ENCODE measurements at regions not wholly inside any gene's neighbourhood (a gene's known extent, or its start where the extent isn't known, plus 50 kb on each side); places are given as distances from the start of the nearest gene placed in this dataset.

- Histone ChIP-seq H3K27me3 (ENCODE audit: insufficient read depth, low read depth, severe bottlenecking) (no peaks in the 10 kb centered on the region), H3K9me3 (ENCODE audit: severe bottlenecking) (no peaks in the 10 kb centered on the region), H3K27ac (no peak overlapping the region), H3K4me3 (ENCODE audit: low read depth, low read length) (no peak overlapping the region), H3K36me3 (no peaks in the 10 kb centered on the region)
- no peak for TF ChIP-seq CTCF (IDR thresholded peaks at IDR 0.05; ENCODE audit: low read depth, low read length)
- no peak for DNase-seq
Observed at GRCh38 chr6:71459162-71459561, 170.6 kb downstream of the OGFRL1 start.

GRCh38 chr6:71460933-71461332 is 172.3 kb downstream of the OGFRL1 start:
- no peaks in the 10 kb centered on the region for H3K9me3 ChIP-seq (ENCODE audit: severe bottlenecking)
- H3K27ac ChIP-seq: no peak overlapping the region
- DNase-seq: no peak
- no peak for TF ChIP-seq CTCF (IDR thresholded peaks at IDR 0.05; ENCODE audit: low read depth, low read length)
- H3K4me3 ChIP-seq (ENCODE audit: low read depth, low read length): no peak overlapping the region
- H3K27me3 ChIP-seq (ENCODE audit: insufficient read depth, low read depth, severe bottlenecking): no peaks in the 10 kb centered on the region
- no peaks in the 10 kb centered on the region for H3K36me3 ChIP-seq

- TF ChIP-seq CTCF (IDR thresholded peaks at IDR 0.05; ENCODE audit: low read depth, low read length): no peak
- Histone ChIP-seq H3K4me3 (ENCODE audit: low read depth, low read length) (no peak overlapping the region), H3K36me3 (no peaks in the 10 kb centered on the region), H3K27ac (no peak overlapping the region), H3K27me3 (ENCODE audit: insufficient read depth, low read depth, severe bottlenecking) (no peaks in the 10 kb centered on the region), H3K9me3 (ENCODE audit: severe bottlenecking) (no peaks in the 10 kb centered on the region)
- no peak for DNase-seq
Observed at GRCh38 chr6:71463061-71463460, 174.4 kb downstream of the OGFRL1 start.

GRCh38 chr6:71465096-71465495 is 176.5 kb downstream of the OGFRL1 start:
- no peaks in the 10 kb centered on the region for H3K27me3 ChIP-seq (ENCODE audit: insufficient read depth, low read depth, severe bottlenecking)
- H3K27ac ChIP-seq: no peak overlapping the region
- H3K9me3 ChIP-seq (ENCODE audit: severe bottlenecking): no peaks in the 10 kb centered on the region
- TF ChIP-seq CTCF (IDR thresholded peaks at IDR 0.05; ENCODE audit: low read depth, low read length): no peak
- DNase-seq: no peak
- H3K4me3 ChIP-seq (ENCODE audit: low read depth, low read length): no peak overlapping the region
- H3K36me3 ChIP-seq: no peaks in the 10 kb centered on the region

- no peak overlapping the region for H3K4me3 ChIP-seq (ENCODE audit: low read depth, low read length)
- H3K27ac ChIP-seq: no peak overlapping the region
- no peaks in the 10 kb centered on the region for H3K9me3 ChIP-seq (ENCODE audit: severe bottlenecking)
- no peak for DNase-seq
- TF ChIP-seq CTCF (IDR thresholded peaks at IDR 0.05; ENCODE audit: low read depth, low read length): no peak
- no peaks in the 10 kb centered on the region for H3K27me3 ChIP-seq (ENCODE audit: insufficient read depth, low read depth, severe bottlenecking)
- H3K36me3 ChIP-seq: no peaks in the 10 kb centered on the region
Observed at GRCh38 chr6:71466362-71466761, 177.8 kb downstream of the OGFRL1 start.

- no peaks in the 10 kb centered on the region for H3K36me3 ChIP-seq
- H3K4me3 ChIP-seq (ENCODE audit: low read depth, low read length): no peak overlapping the region
- no peak for TF ChIP-seq CTCF (IDR thresholded peaks at IDR 0.05; ENCODE audit: low read depth, low read length)
- H3K9me3 ChIP-seq (ENCODE audit: severe bottlenecking): no peaks in the 10 kb centered on the region
- no peak for DNase-seq
- H3K27ac ChIP-seq: no peak overlapping the region
- H3K27me3 ChIP-seq (ENCODE audit: insufficient read depth, low read depth, severe bottlenecking): no peaks in the 10 kb centered on the region
Observed at GRCh38 chr6:71468038-71468437, 179.4 kb downstream of the OGFRL1 start.

Data from WERI-Rb-1 (cell line).